Frontal cortex (tissue), 4 donors: ENCODE measurements at regions not wholly inside any gene's neighbourhood (a gene's known extent, or its start where the extent isn't known, plus 50 kb on each side); places are given as distances from the start of the nearest gene placed in this dataset. TPM values are rescaled to one million over a fixed set of nuclear protein-coding genes. Genes with fewer than 3 reads are reported as not detected.
"Not testable (repeated sequence)": the region's sequence is repeated elsewhere in the genome, so short reads cannot be mapped to it uniquely, and the experiment has no call there.

Experiments
- DNase-seq, 2 donors: peaks; one replicate each; pipeline ENCODE4 v3.0.0; 2012; ENCODE audit warnings: low spot score in 2 of 2
- FAIRE-seq: peaks from 2 replicates; lab custom pipeline; 2012; peaks lifted over from hg19 to GRCh38; lab: Jason Lieb, UNC
- small RNA-seq: library from RNA; depleted of rRNA; stranded (forward); fragments of <200 nt; gene quantifications from one replicate; pipeline ENCODE3, GENCODE V24; 2014
- donor health status: control.
- donor health status: control.
- donor health status: control.

DNA sequence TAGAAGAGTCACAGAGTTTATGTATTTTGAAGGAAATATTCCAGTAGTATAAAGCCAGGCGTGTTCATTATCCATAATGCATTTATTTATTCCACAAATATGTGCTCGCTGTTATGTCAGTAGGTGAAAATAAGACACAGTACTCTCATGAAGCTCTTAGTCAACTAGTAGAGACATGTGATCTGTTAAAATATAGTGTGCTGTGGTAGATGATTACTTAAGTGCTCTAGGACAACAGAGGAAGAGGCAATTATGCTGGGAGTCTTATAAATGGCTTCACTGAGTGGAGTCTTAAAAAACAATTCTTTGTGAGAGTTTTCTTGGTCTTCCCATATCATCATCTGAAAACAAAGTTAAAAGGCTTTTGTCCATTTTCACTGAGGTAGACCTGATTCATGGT lies 457.3 kb downstream of the XIRP2 start:
- FAIRE-seq (no peak), DNase-seq (no peak)

DNA sequence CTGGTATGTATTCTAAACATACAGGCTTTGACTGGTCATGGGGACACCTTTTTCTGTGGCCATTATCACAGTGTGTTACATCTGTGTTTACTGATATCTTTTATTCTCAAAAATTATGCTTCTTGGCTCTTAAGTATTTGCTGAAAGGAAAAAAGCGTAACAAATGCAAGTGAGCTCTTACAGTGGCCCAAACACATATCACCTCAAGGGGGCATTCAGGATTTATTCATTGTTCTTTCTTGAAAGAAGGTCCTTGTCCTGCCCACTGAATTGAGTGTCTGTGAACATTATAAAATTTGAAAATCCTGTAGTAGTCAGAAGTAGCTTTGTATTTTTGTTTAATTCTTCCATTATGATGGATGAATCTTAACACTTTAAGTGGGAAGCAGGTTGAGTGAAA lies 454.5 kb downstream of the XIRP2 start:
- no peak for FAIRE-seq
- no peak for DNase-seq

GRCh38 chr2:167340322-167340721 lies 452.0 kb downstream of the XIRP2 start:
- FAIRE-seq: no peak

GRCh38 chr2:167336213-167336612 lies 447.9 kb downstream of the XIRP2 start:
- FAIRE-seq (no peak), DNase-seq (no peak)

More at GRCh38 chr2:167340322-167340721, 452.0 kb downstream of the XIRP2 start:
- no peak for DNase-seq

GRCh38 chr2:167335541-167335992 lies 447.3 kb downstream of the XIRP2 start:
- FAIRE-seq: no peak
- DNase-seq: no peak

GRCh38 chr2:167334146-167334742 lies 446.0 kb downstream of the XIRP2 start:
- no peak for DNase-seq

DNA sequence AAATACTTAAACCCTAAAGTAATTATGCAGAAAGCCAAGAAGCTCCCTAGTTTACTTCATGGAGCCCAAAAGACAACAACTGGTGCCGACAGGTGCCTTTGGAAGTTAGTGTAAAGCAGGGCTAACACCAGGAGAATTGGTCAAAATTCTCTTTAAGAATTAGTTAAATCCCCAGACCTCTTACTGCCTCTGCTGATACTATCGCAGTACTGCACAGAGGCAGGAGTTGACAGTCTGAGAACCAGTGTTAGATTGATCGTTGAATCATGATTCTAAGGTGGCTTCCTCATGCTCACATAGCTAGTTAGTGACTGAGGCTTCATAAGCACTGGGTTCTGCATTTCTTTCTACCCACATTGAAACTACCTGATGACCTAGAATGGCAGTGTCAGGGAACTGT lies 445.0 kb downstream of the XIRP2 start:
- no peak for DNase-seq
- FAIRE-seq: no peak

More at GRCh38 chr2:167334146-167334742, 446.0 kb downstream of the XIRP2 start:
- no peak for FAIRE-seq

DNA sequence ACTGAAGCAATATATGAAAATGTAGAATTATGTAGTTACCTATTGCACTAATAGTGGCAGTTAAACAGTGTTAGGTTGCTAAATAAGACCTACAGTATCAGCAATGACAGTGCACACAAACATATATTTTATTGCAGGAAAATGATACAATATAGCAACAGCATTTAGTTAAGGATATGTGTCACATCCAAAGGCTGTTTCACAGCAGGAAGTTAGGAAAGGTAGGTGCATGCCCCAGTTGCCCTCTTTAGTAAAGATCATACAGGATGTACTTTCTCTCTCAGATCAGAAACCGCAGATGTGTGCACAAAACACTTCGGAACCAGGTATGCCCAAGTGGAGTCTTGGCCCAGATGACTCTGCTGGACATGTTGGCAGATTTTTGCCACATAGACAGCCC lies 444.1 kb downstream of the XIRP2 start:
- no peak for DNase-seq
- FAIRE-seq: no peak

- FAIRE-seq (no peak), DNase-seq (no peak)
Measured at GRCh38 chr2:167331636-167332232, 443.5 kb downstream of the XIRP2 start.

DNA sequence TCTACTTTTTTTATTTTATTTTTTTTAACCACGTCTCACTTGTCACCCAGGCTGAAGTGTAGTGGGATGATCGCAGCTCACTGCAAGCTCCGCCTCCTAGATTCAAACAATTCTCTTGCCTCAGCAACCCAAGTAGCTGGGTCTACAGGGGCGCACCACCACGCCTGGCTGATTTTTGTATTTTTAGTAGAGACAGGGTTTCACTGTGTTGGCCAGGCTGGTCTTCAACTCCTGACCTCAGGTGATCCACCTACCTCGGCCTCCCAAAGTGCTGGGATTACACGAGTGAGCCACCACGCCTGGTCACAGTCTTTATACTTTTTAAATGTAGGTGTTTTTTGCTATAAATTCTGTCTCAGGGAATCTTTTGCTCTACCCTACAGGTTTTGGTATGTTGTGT lies 440.5 kb downstream of the XIRP2 start:
- not testable (repeated sequence) for FAIRE-seq, DNase-seq

DNA sequence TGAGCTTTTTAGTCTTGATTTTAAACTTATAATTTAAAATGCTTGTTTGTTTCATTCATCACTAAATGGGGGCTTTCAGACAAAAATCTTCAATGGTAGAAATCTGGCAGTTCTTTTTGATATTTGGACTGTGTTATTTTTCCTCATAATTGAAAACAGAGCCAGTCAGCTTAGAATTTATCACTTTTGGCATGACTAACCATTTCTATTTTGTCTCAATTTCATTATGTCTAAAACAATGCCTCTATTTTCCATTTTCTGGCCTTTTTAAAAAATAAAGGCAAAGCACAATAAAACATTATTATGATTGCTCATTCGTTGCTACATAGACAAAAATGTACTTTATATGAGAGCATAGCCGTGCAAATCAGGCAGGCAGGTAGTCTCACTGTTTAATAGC lies 434.5 kb downstream of the XIRP2 start:
- DNase-seq: no peak
- no peak for FAIRE-seq

GRCh38 chr2:167318581-167318980 lies 430.3 kb downstream of the XIRP2 start:
- FAIRE-seq: no peak
- no peak for DNase-seq

DNA sequence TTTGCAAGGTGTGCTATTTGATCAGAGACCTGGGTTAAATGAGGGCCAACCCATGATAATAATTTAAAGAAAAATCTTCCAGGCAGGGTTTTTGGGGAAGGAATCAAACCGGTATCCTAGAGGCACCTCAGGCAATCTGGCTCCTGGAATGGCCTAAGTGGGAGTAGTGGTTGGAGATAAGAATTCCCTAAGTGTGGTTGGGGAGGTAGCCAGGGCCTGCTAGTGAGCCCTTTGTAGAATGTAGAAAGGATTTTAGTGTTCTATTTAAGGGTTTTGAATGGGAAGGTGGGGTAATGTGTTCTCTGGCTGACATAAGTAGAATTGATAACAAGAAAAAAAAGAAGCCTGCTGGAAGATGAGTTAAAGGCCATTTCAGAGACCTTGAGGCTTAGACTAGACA lies 422.2 kb downstream of the XIRP2 start:
- FAIRE-seq (no peak), DNase-seq (no peak)

Small RNA genes in the stretch of these regions (small RNA-seq; reads per million reads assigned to genes)
- gene RNU7-148P: not detected
